Activated CD8-positive, alpha-beta memory T cell treated with anti-CD3 and anti-CD28 coated beads, Interleukin-2, amount 50 U/mL, for 1 hour (primary cell): ENCODE measurements at regions not wholly inside any gene's neighbourhood (a gene's known extent, or its start where the extent isn't known, plus 50 kb on each side); places are given as distances from the start of the nearest gene placed in this dataset.
"Not testable (repeated sequence)": the region's sequence is repeated elsewhere in the genome, so short reads cannot be mapped to it uniquely, and the experiment has no call there.

ENCODE experiments used
- DNase-seq: peaks from one replicate; pipeline ENCODE4 v3.0.0-alpha.2; 2020; ENCODE audit errors: extremely low read depth

DNA sequence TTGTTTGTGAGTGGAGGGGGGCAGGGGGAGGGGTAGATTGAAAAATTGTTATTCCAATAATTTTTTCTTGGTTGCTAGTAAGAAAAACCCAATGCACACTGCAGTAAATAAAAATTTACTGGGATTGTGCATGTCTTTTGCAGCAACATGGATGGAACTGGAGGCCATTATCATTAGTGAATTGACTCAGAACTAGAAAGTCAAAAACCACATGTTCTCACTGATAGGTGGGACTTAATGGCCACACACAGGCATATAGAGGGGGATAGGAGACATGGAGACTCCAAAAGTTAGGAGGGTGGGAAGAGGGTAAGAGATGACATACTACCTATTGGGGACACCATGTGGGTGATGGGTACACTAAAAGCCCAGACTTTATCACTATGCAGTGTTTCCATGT lies 67.2 kb downstream of the BUB3 start:
- no peak for DNase-seq

DNA sequence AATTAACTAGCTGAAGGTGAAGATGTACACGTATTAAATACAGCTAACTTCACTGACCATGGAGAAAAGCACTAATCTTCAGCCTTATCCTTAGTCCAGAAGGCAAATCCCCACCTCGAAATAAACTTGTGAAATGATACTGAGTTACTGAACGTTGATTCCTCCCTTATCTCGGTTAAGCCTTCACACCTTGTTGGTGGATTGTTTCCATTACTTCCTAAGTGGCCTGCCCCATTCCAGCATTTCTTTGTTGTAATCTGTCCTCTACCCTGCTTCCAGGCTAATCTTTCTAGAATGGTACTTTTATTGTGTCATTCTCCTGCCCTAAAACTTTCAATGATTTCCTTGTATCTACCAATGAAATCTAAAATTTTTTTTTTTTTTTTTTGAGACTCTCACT lies 68.6 kb downstream of the BUB3 start:
- no peak for DNase-seq

DNA sequence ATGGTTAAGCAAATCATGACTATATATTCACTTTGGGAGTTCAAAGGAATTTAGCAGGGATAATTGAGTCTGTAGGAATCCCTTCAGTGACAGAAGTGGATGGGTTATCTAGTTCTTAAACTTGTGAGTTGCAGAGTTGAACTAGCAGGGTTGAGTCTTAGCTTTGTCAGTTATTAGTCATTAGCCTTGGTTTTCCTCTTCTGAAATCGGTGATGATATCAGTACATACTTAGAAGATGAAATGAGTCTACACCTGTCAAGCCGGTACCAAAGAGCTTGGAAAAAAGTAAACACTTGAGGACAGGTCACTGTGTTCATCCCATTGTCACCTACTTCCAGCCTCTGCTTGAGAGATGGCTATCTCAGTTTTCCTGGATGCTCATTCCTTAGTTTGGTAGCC lies 73.5 kb downstream of the BUB3 start:
- no peak for DNase-seq

DNA sequence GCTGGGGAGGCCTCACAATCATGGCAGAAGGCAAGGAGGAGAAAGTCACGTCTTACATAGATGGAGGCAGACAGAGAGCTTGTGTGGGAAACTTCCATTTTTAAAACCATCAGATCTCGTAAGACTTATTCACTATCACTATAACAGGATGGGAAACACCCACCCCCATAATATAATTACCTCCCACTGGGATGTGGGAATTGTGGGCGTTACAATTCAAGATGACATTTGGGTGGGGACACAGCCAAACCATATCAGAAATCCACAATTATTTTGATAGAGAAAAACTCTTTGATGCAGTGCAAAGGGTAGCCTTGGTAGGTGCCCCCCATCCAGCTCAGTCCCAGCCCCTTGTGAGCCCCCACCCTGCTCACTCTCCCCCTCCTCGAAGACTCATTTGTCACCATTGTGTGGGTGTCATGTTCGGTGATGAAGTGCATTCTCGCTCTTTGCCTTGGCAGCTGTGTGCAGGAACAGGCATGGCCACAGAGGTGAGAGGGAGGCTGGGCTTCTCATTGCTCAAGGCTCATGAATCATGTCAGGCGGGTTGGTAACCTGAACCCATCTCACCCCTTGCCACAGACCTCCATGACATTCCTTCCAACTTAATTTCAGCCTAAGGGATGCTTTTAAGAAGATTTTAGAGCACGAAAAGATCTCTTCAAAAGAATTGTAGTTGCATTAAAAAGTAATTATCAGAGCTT lies 75.9 kb downstream of the BUB3 start:
- DNase-seq, result no peak

DNA sequence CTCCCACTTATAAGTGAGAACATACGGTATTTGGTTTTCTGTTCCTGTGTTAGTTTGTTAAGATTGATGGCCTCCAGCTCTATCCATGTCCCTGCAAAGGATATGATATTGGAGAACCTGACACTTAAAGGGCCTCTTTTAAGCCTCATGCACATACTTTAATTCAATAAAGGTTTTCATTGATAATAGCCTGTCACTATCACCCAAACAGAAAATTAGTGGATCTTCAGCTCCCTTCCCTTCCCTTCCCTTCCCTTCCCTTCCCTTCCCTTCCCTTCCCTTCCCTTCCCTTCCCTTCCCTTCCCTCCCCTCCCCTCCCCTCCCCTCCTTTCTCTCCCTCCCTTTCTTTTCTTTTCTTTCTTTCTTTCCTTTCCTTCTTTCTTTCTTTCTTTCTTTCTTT lies 78.7 kb downstream of the BUB3 start:
- not testable (repeated sequence) for DNase-seq

DNA sequence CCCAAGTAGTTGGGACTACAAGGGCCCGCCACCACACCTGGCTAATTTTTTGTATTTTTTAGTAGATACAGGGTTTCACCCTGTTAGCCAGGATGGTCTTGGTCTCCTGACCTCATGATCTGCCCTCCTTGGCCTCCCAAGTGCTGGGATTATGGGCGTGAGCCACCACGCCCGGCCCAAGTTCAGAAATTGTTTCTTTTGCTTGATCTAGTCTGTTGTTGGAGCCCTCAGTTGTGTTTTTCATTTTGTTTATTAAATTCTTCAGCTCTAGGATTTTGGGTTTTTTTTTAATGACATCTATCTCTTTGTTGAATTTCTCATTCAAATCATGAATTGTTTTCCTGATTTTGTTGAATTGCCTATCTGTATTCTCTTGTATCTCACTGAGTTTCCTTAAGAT lies 80.8 kb downstream of the BUB3 start:
- not testable (repeated sequence) for DNase-seq

DNA sequence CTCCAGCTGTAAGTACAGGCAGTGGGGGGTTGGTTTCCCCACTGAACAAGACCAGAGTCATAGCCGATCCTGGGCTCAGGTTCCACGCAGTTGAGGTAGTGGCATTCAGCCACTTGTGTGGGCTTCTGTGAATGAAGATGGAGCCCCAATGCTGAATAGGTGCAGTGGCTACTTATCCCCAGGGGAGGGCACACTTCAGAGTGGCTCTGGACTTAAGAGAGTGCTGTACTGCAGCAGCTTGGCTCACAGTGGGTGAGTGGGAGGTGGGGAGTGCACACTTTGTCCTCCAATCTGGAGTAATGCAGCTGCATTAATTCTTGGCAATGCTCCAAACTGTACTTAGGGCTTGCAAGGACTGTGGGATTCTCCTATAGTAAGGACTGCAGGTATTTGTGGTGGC lies 81.9 kb downstream of the BUB3 start:
- no peak for DNase-seq

DNA sequence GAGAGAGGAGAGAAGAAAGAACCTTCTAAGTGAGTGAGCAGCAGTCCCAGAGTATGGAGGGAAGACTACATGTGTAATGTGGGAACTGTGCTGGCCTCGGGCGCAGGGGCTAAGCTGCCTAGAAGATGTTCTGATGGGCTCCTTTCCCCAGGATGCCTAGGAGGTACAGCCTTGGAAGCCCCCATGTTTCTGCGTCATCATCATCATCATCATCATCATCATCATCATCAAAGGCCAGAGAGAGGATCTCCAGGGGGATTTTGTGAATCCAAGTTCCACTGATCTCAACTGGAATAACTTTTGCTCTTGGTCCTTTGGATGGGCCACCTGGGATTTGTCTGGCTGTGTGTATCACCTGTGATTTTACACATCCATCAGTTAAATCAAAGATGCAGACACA lies 86.0 kb downstream of the BUB3 start:
- no peak for DNase-seq

DNA sequence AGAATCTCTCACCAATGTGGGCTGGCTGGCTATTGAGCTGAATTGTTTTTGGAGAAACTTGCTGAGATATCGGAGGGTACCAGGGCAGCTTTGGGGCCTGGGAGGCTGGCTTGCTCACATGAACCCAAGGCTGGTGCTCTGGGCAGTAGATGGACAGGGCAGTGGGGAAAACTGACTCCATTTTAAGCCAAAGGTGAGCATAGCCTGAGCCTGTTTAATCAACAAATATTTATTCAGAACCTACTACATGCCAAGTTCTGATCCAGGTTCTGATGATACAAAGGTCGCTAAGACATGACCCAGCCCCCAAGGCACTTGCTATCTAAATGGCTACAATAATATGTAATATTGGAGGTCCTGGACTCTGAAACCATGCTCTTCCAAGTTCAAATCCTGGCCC lies 86.6 kb downstream of the BUB3 start:
- no peak for DNase-seq

DNA sequence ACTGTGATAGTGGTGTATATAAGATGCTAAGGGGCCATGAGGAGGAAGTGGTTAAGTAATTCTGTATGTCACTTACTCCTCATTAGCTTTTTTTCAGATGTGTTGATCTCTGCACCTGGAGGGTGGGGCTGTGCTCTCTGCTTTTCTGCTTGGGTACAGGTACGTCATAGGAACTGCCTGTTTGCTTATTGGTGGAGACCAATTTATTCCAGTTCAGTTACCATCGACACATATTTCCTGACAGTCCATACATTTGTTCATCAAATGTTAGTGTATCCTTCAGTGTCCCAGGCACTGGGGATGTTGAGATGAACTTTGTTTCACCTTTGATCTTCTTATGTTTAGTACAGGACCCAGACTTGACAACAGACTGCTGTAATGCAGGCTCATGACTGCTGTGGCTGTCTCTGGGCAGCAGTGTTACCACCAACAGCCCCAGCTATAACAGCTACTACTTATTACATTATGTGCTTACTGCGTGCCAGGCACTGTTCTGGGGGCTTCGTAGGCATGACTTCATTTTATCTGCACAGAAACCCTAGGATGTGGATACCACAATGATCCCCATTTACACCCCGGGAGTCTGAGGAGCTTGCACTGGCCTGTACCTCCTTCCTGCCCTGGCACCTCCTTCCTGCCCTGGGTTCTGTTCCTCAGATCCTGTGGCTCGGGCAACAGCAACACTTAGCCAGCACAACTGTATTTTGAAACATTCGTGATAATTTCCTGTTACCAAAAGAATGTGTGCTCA lies 87.4 kb downstream of the BUB3 start:
- DNase-seq, result peak; percentile 31

DNA sequence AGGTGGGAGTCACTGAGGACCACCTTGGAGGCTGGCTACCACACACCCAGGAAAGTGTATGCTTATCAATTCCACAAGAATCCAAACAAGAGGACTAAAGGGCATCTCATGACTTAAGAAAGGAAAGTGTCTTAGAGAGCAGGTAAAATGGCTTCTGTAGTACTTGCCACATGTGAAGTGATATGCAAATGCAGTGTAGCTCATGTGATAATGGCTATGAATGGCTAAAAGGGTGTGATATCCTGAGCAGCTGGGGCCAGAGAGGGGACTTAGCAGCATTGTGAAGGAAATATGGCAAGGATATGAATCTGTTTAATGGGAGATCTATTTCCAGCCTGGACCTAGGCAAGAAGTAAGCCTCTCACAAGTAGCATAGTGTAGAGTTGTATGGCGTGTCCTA lies 90.5 kb downstream of the BUB3 start:
- no peak for DNase-seq

DNA sequence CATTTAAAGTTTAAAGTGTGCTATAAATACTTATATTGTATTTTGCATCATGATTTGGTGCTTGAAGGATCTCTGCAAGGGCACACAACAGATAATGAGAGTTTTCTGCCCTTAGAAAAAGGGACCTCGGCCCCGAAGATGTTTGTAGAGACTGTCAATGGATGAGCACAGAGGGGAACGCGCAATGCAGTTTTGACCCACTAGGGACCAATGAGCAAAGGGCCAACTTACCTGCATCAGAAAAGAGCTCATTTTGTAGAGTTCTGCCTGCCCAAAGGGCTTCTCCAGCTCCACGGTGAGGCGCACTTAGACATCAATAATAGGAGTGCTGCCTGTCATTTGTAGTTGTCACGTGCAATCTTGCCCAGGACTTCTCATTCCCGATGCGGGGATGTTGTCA lies 91.1 kb downstream of the BUB3 start:
- no peak for DNase-seq

DNA sequence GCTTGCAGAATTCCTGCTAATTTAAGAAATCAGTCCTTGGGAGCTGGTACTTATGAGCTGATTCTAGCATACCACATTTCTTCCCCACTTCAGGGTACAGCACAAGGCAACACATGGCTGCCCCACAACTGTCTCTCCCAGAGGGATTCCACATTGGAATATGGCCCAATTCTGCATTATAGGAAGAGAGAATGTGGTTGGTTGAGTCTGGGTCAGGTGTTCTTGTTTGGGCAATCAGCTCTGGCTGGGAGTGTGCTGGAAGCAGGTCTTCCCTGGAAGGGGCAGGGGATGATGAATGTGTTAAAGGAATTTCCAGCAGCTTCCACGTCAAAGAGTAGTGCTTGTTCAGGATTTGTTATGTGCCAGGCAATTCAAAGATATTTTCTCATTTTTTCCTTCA lies 95.7 kb downstream of the BUB3 start:
- no peak for DNase-seq

DNA sequence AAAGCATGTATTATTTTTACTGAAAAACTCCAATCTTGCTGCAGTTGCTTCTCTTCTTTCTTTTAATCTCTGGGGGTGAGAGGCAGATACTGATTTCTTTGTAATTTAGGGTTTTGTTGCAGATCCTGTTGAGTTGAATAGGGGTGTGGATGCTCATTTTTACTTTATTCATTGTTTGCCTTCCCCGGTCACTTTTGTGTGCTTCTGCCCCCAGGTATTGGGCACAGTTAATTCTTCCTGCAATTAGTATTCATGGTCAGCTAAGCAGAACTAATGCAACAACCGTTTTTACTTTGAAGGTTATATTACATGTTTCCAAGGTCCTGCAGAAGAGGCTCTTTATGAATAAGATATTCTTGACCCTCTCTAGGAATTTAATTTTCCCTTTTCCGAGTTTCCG lies 96.4 kb downstream of the BUB3 start:
- DNase-seq, result no peak

DNA sequence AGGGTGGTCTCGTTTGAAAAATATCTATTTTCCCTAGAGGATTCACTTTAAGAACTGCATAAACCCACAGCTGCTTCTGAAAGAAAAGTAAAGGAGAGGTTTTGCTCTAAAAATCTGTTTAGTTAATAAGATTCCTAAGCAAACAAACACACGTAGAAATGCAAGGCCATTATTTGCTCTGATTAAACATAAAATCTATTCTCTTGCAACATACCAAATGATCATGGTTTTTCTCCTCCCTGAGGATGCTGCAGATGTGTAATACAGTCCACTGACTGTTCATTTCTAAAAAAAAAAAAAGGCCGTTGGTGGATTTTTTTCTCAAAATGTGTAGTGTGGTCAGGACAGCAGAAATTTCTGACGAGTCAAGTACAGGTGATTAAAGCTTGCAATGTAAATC lies 98.6 kb downstream of the BUB3 start:
- DNase-seq, result no peak

DNA sequence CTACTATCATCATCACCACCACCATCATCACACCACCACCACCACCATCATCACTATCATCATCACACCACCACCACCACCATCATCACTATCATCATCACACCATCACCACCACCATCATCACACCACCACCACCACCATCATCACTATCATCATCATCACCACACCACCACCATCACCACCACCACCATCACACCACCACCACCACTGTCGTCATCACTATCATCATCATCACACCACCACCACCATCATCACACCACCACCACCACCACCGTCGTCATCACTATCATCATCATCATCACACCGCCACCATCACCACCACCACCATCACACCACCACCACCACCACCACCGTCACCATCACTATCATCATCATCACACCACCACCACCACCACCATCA lies 100.1 kb downstream of the BUB3 start:
- not testable (repeated sequence) for DNase-seq

DNA sequence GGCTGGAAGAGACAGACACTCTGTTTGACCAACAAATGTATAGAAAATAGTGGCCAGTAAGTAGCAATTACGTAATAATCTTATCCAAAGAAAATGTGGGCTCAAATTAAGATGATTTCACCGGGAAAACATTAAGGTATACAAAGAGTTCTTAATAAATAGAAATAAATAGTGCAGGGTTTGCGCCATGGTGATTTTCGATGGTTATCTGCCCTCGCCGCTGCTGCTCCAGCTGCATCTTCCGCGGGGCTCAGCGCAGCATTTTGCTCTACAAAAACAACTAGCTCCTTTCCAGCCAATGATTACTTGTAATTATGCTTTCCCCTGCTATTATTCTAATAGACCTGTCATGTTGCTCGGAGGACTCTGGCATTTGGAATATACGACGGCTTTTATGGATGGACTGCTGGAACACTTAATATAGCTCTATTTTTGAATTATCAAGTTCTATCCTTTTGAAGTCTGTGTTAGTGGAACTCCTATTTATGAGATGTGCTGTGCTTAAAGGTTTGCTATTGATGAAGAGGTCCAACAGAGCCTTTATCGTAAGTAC lies 103.8 kb downstream of the BUB3 start:
- no peak for DNase-seq

DNA sequence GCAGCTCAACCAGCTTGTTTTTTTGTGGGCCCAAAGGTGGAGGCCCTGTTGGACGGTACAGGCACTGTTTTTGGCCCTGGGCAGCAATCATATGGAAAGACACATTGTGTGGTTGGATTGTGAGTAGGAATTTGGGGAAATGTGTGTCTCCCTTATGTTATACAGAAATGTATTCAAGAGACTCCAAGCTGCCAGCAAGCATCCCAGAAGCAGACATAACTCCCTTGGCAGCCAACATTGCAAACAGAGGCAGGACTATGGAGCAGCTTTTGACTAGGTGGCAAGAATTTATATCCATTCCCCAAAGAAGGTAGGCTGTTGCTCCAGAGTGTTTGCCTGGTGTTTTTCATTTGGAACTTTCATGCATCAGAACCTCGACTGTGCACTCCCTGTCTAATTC lies 104.9 kb downstream of the BUB3 start:
- no peak for DNase-seq

DNA sequence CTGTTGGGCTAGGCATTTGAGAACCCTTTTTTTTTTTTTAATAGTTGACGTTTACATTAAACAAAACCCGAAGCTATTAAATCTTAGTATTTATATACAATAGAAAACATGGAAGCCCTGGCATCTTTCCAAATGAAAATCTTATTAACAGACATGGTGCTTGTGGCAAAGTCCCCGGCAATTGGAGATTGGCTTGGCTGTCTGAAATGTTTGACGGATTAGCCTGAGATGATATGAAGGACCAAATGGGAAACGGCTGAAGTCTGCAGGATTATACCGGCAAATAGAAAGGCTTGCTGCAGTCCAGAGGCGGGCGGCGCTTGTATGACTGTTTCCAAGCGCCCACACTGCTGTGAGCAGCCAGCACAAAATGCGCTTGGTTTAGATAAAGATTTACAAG lies 105.6 kb downstream of the BUB3 start:
- no peak for DNase-seq

DNA sequence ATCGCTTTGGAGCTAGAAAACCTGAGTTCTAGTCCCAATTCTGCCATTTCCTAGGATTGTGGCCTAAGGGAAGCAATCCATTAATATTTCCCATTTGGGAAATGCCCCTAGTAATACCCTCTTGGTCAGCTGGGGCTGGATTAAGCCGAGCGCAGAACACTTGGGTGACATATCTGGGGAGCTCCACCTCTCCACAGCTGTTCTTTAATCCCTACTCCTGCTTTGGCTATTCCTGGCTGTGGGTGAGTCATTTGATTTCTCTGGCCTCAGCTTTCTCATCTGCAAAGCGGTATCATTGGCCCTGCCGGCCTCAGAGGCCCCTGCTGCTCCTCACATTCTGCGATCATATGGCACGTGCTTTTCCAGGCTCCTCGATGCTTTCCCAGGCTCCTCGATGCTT lies 108.3 kb downstream of the BUB3 start:
- no peak for DNase-seq

DNA sequence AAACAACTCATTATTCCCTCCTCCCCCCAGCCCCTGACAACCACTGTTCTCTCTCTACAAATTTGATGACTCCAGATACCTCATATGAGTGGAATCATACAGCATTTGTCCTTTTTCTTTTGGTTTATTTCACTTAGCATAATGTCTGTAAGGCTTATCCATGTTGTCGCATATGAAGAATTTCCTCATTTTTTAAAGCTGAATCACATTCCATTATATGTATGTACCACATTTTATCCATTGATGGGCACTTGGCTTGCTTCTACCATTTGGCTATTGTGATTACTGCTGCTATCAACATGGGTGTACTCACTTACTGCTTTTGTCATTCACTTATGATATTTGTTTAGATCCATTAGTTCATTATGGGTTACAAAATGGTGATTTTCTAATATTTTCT lies 112.8 kb downstream of the BUB3 start:
- no peak for DNase-seq

DNA sequence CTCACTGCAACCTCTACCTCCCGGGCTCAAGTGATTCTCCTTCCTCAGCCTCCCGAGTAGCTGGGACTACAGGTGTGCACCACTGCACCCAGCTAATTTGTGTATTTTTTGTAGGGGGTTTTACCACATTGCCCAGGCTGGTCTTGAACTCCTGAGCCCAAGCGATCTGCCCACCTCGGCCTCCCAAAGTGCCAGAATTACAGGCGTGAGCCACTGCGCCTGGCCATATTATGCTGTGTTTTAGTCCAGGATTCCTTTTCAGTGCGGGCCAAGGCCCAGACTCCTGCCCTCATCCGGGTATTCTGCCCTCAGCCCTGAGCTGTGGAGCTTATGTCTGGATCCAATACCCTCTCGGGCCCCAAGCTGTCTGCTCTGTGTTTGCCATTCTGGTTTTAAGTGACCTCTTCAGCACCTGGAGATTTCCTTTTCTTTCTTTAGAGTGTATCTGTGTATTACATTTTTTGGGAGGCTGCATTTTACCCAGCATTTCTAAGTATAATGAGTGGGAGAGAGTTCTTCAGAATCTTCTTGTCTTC lies 114.9 kb downstream of the BUB3 start:
- no peak for DNase-seq

DNA sequence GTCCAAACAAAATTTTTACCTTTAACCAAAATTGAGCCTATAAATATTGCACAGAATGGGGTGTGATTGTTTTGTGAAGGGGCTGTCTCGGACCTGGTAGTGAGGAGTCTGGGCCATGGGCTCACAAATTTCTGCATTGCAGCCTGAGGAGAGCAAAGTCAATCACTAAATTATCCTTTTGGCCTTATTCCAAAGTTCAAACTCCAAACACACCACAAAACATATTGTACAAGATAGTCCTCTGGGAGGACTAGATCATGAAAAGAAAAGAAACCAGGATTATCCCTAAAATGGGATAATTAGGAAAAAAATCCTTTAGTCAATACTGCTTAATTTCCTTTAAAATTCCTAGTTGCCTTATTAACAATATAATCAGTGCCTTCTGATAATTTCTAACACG lies 115.5 kb downstream of the BUB3 start:
- no peak for DNase-seq
